Neural progenitor cell (in vitro differentiated cells): ENCODE measurements at regions not wholly inside any gene's neighbourhood (a gene's known extent, or its start where the extent isn't known, plus 50 kb on each side); places are given as distances from the start of the nearest gene placed in this dataset.
A peak's percentile ranks its signal among the peaks of the same experiment; 100 is the strongest.

Experiments
- DNase-seq: peaks from one replicate; pipeline ENCODE4 v3.0.0-alpha.2; 2016; ENCODE audit warnings: low spot score
- H2AFZ ChIP-seq: fragments of 200-600 bp; sonication (generic); replicated peaks from 2 replicates; pipeline ENCODE4 v1.6.1; 2016; ENCODE audit warnings: antibody characterized with exemption
- H3F3A ChIP-seq: fragments of 200-600 bp; sonication (generic); 2 replicates; pipeline ENCODE4 v1.6.1; 2016; ENCODE audit warnings: antibody characterized with exemption, low read depth
- H3K27ac ChIP-seq: fragments of 200-600 bp; sonication (generic); 2 replicates; pipeline ENCODE4 v1.5.1; 2016; ENCODE audit warnings: mild to moderate bottlenecking
- H3K27me3 ChIP-seq: fragments of 200-600 bp; sonication (generic); 2 replicates; pipeline ENCODE4 v1.6.1; 2016; ENCODE audit warnings: mild to moderate bottlenecking, moderate library complexity
- H3K36me3 ChIP-seq: fragments of 200-600 bp; sonication (generic); 2 replicates; pipeline ENCODE4 v1.5.1; 2016
- H3K4me1 ChIP-seq: fragments of 200-600 bp; sonication (generic); 2 replicates; pipeline ENCODE4 v1.6.1; 2016; ENCODE audit warnings: mixed run types
- H3K4me2 ChIP-seq: fragments of 200-600 bp; sonication (generic); 2 replicates; pipeline ENCODE4 v1.6.1; 2016
- H3K4me3 ChIP-seq: fragments of 200-600 bp; sonication (generic); 2 replicates; pipeline ENCODE4 v1.5.1; 2016
- H3K79me2 ChIP-seq: fragments of 200-600 bp; sonication (generic); 2 replicates; pipeline ENCODE4 v1.6.1; 2016; ENCODE audit warnings: low read depth
- H3K9ac ChIP-seq: fragments of 200-600 bp; sonication (generic); 2 replicates; pipeline ENCODE4 v1.6.1; 2016
- H3K9me3 ChIP-seq: fragments of 200-600 bp; sonication (generic); 2 replicates; pipeline ENCODE4 v1.5.1; 2016; ENCODE audit warnings: low read depth
- H4K20me1 ChIP-seq: fragments of 200-600 bp; sonication (generic); 2 replicates; pipeline ENCODE4 v1.6.1; 2016; ENCODE audit warnings: low read depth
- H3K27ac Mint-ChIP-seq: 3 replicates; pipeline ENCODE4 v1.8.0; 2021; ENCODE audit warnings: mixed read lengths
- H3K27me3 Mint-ChIP-seq: 2 replicates; pipeline ENCODE4 v1.8.0; 2022; ENCODE audit warnings: low read depth, mild to moderate bottlenecking, inconsistent platforms, moderate library complexity, mixed read lengths; ENCODE audit not compliant: insufficient read depth
- H3K36me3 Mint-ChIP-seq: 3 replicates; pipeline ENCODE4 v1.8.0; 2021; ENCODE audit warnings: mixed read lengths
- H3K4me1 Mint-ChIP-seq: 3 replicates; pipeline ENCODE4 v1.8.0; 2021; ENCODE audit warnings: mixed read lengths
- H3K4me3 Mint-ChIP-seq: 3 replicates; pipeline ENCODE4 v1.8.0; 2021; ENCODE audit warnings: mild to moderate bottlenecking, moderate library complexity, mixed read lengths
- H3K9me3 Mint-ChIP-seq: 3 replicates; pipeline ENCODE4 v1.8.0; 2020; ENCODE audit warnings: mixed read lengths
- EZH2 ChIP-seq: fragments of 200-600 bp; sonication (generic); IDR thresholded peaks from 2 replicates; pipeline ENCODE4 v1.6.1; 2017; ENCODE audit warnings: antibody characterized with exemption, mild to moderate bottlenecking, moderate library complexity
- EZH2phosphoT487 ChIP-seq: fragments of 200-600 bp; sonication (generic); IDR thresholded peaks from 2 replicates; pipeline ENCODE4 v1.6.1; 2017; ENCODE audit warnings: antibody characterized with exemption
- TF ChIP-seq, protein P1 (sequence below): fragments of 200-600 bp; sonication (generic); IDR thresholded peaks from 2 replicates; pipeline ENCODE4 v1.5.1; 2017; ENCODE audit warnings: antibody characterized with exemption, mild to moderate bottlenecking

DNA sequence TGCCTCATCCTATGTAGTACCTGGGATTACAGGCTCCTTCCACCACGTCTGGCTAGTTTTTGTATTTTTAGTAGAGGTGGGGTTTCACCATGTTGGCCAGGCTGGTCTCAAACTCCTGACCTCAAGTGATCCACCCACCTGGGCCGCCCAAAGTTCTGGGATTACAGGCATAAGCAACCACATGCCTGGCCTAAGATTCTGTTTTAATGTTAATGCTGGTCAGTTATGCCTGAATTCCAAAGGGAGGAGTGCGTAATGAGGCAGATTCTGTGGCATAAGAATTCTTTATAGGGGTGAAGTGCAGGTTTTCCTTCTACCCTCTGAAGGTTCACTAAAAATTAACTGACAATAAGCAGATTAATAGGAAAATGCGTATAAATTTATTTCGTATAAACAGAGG lies 1343.8 kb upstream of the LRRTM1 start:
- Mint-ChIP-seq H3K27me3 (no peaks in the 10 kb centered on the region), H3K36me3 (no peaks in the 10 kb centered on the region), H3K9me3 (no peaks in the 10 kb centered on the region), H3K4me3 (no peak overlapping the region), H3K4me1 (no peaks in the 10 kb centered on the region), H3K27ac (no peak overlapping the region)
- Histone ChIP-seq H3K27me3 (no peaks in the 10 kb centered on the region), H2AFZ (no peak overlapping the region), H4K20me1 (no peaks in the 10 kb centered on the region), H3K27ac (no peak overlapping the region), H3K9me3 (no peaks in the 10 kb centered on the region), H3K4me1 (peaks cover 7% of the 10 kb centered on the region), H3K79me2 (no peaks in the 10 kb centered on the region), H3K36me3 (no peaks in the 10 kb centered on the region), H3K4me3 (no peak overlapping the region), H3K4me2 (no peak overlapping the region), H3K9ac (no peak overlapping the region), H3F3A (no peaks in the 10 kb centered on the region)
- no peak for DNase-seq
- no peak for TF ChIP-seq EZH2
- TF ChIP-seq, protein P1, sequence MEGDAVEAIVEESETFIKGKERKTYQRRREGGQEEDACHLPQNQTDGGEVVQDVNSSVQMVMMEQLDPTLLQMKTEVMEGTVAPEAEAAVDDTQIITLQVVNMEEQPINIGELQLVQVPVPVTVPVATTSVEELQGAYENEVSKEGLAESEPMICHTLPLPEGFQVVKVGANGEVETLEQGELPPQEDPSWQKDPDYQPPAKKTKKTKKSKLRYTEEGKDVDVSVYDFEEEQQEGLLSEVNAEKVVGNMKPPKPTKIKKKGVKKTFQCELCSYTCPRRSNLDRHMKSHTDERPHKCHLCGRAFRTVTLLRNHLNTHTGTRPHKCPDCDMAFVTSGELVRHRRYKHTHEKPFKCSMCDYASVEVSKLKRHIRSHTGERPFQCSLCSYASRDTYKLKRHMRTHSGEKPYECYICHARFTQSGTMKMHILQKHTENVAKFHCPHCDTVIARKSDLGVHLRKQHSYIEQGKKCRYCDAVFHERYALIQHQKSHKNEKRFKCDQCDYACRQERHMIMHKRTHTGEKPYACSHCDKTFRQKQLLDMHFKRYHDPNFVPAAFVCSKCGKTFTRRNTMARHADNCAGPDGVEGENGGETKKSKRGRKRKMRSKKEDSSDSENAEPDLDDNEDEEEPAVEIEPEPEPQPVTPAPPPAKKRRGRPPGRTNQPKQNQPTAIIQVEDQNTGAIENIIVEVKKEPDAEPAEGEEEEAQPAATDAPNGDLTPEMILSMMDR: no peak

- H3K9me3 ChIP-seq: no peaks in the 10 kb centered on the region
- no peaks in the 10 kb centered on the region for H3K27me3 Mint-ChIP-seq
- H3K4me3 Mint-ChIP-seq: no peak overlapping the region
- no peak overlapping the region for H3K9ac ChIP-seq
- H3K4me2 ChIP-seq: no peak overlapping the region
- H3K4me1 Mint-ChIP-seq: no peaks in the 10 kb centered on the region
- no peaks in the 10 kb centered on the region for H3K9me3 Mint-ChIP-seq
- H3K4me1 ChIP-seq: peaks cover 7% of the 10 kb centered on the region
- H3K27ac Mint-ChIP-seq: no peak overlapping the region
- H3K36me3 ChIP-seq: no peaks in the 10 kb centered on the region
- H3F3A ChIP-seq: no peaks in the 10 kb centered on the region
- H3K36me3 Mint-ChIP-seq: no peaks in the 10 kb centered on the region
- DNase-seq: no peak
- H3K27me3 ChIP-seq: no peaks in the 10 kb centered on the region
- peak overlapping the region; percentile 22 for H2AFZ ChIP-seq
- no peaks in the 10 kb centered on the region for H3K79me2 ChIP-seq
- no peaks in the 10 kb centered on the region for H4K20me1 ChIP-seq
- TF ChIP-seq, protein P1: no peak
- TF ChIP-seq EZH2phosphoT487: no peak
- no peak for TF ChIP-seq EZH2
- H3K4me3 ChIP-seq: no peak overlapping the region
- H3K27ac ChIP-seq: no peak overlapping the region
Measured at GRCh38 chr2:81647715-81648230, 1343.2 kb upstream of the LRRTM1 start.

DNA sequence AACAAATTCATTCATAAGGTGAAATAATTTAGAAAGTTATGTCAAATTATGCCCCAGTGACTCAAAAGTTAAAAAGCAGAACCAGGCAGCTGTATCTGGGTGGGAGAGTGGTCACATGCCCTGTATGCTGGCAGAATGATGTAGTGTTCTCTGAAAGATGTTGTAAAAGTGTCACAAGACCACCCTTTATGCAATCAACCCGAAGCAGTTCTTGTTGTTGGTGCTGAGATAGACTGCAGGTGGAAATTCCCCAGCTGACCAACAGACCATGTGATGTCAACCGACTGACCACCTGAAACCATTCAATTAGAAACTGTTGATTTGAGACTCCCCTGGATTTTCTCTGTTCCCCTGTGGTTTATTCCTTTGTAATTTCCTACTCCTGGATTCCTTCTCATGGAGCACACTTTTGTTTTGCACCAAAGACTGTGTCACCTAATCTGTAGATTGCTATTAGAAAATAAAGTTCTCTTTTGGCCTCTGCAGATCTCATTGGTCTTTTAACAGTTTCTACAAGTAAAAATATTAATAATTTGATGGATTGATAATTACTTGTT lies 1341.3 kb upstream of the LRRTM1 start:
- DNase-seq: no peak
- Histone ChIP-seq H4K20me1 (no peaks in the 10 kb centered on the region), H3K27me3 (no peaks in the 10 kb centered on the region), H3F3A (no peaks in the 10 kb centered on the region), H3K36me3 (no peaks in the 10 kb centered on the region), H3K4me2 (no peak overlapping the region), H3K9me3 (no peaks in the 10 kb centered on the region), H3K79me2 (no peaks in the 10 kb centered on the region), H3K4me1 (peaks cover 7% of the 10 kb centered on the region), H3K9ac (no peak overlapping the region), H3K4me3 (no peak overlapping the region), H3K27ac (no peak overlapping the region), H2AFZ (no peak overlapping the region)
- H3K4me3 Mint-ChIP-seq: no peak overlapping the region
- TF ChIP-seq, protein P1: no peak
- TF ChIP-seq EZH2phosphoT487: no peak
- no peak for TF ChIP-seq EZH2
- no peaks in the 10 kb centered on the region for H3K36me3 Mint-ChIP-seq
- no peaks in the 10 kb centered on the region for H3K4me1 Mint-ChIP-seq
- no peaks in the 10 kb centered on the region for H3K27me3 Mint-ChIP-seq
- H3K9me3 Mint-ChIP-seq: no peaks in the 10 kb centered on the region
- H3K27ac Mint-ChIP-seq: no peak overlapping the region
